ENCODE measurements at regions not wholly inside any gene's neighbourhood (a gene's known extent, or its start where the extent isn't known, plus 50 kb on each side); places are given as distances from the start of the nearest gene placed in this dataset.
A peak's percentile ranks its signal among the peaks of the same experiment; 100 is the strongest.
"Not testable (repeated sequence)": the region's sequence is repeated elsewhere in the genome, so short reads cannot be mapped to it uniquely, and the experiment has no call there.

- Histone ChIP-seq H3K27ac (no peak overlapping the region), H3K27me3 (no peaks in the 10 kb centered on the region), H3K36me3 (no peaks in the 10 kb centered on the region), H3K9me3 (peaks cover 0 to 5% (median 0%) of the 10 kb centered on the region in 12 donors), H3K4me3 (no peak overlapping the region), H3K4me1 (no peaks in the 10 kb centered on the region)
- intact Hi-C loops (cut with DNase I), result no loop called here
- no peak for DNase-seq
- ATAC-seq, result no peak
- WGBS, 4 donors, result 64 to 80% (median 76%) methylated on average over 5 of the region's 5 CpGs
- TF ChIP-seq POLR2A (IDR thresholded peaks at IDR 0.05), result no peak
- no peak for TF ChIP-seq CTCF (IDR thresholded peaks at IDR 0.05)
Observed at GRCh38 chr5:79886456-79886855, 104.6 kb downstream of the MTX3 start.

- H3K4me3 ChIP-seq, H3K27ac ChIP-seq, H3K36me3 ChIP-seq, DNase-seq, H3K27me3 ChIP-seq, H3K9me3 ChIP-seq, ATAC-seq: not testable (repeated sequence)
- 96 to 100% (median 98%) methylated on average over 1 of the region's 1 CpG for WGBS, 4 donors
- peaks cover 0 to 16% (median 0%) of the 10 kb centered on the region in 12 donors for H3K4me1 ChIP-seq
- intact Hi-C loops (cut with DNase I), result loop anchor here in 3 of 10 donors (5.0 to 10.0 kb wide), 3 partner anchors 92 to 105 kb away; no protein-coding TSS in a partner anchor
Observed at GRCh38 chr5:79879880-79880279, 111.2 kb downstream of the MTX3 start.

- 56 to 75% (median 67%) methylated on average over 5 of the region's 5 CpGs for WGBS, 4 donors
- intact Hi-C loops (cut with DNase I), result loop anchor here in 3 of 10 donors (5.0 to 10.0 kb wide), 3 partner anchors 93 to 106 kb away; no protein-coding TSS in a partner anchor
- H3K36me3 ChIP-seq, result no peaks in the 10 kb centered on the region
Observed at GRCh38 chr5:79878721-79879336, 112.2 kb downstream of the MTX3 start.

GRCh38 chr5:79878136-79878679 lies 112.9 kb downstream of the MTX3 start:
- DNase-seq (no peak), ATAC-seq (no peak)
- Histone ChIP-seq H3K9me3 (no peaks in the 10 kb centered on the region), H3K27me3 (no peaks in the 10 kb centered on the region), H3K36me3 (no peaks in the 10 kb centered on the region), H3K27ac (no peak overlapping the region), H3K4me3 (no peak overlapping the region), H3K4me1 (peaks cover 0 to 33% (median 5%) of the 10 kb centered on the region in 12 donors)
- TF ChIP-seq CTCF (IDR thresholded peaks at IDR 0.05) (no peak), POLR2A (IDR thresholded peaks at IDR 0.05) (no peak)
- WGBS, 4 donors, result 83 to 87% (median 83%) methylated on average over 5 of the region's 5 CpGs
- intact Hi-C loops (cut with DNase I), result loop anchor here in 3 of 10 donors (5.0 to 10.0 kb wide), 3 partner anchors 94 to 107 kb away; no protein-coding TSS in a partner anchor

More at GRCh38 chr5:79878721-79879336, 112.2 kb downstream of the MTX3 start:
- no peak for ATAC-seq
- DNase-seq, result no peak
- Histone ChIP-seq H3K27ac (no peak overlapping the region), H3K4me1 (peaks cover 0 to 26% (median 0%) of the 10 kb centered on the region in 12 donors), H3K27me3 (no peaks in the 10 kb centered on the region), H3K9me3 (no peaks in the 10 kb centered on the region), H3K4me3 (no peak overlapping the region)
- TF ChIP-seq CTCF (IDR thresholded peaks at IDR 0.05) (peak in 6 of 12 donors; percentile 7 to 34 (median 28)), POLR2A (IDR thresholded peaks at IDR 0.05) (no peak)
